ENCODE measurements at regions not wholly inside any gene's neighbourhood (a gene's known extent, or its start where the extent isn't known, plus 50 kb on each side); places are given as distances from the start of the nearest gene placed in this dataset.

DNA sequence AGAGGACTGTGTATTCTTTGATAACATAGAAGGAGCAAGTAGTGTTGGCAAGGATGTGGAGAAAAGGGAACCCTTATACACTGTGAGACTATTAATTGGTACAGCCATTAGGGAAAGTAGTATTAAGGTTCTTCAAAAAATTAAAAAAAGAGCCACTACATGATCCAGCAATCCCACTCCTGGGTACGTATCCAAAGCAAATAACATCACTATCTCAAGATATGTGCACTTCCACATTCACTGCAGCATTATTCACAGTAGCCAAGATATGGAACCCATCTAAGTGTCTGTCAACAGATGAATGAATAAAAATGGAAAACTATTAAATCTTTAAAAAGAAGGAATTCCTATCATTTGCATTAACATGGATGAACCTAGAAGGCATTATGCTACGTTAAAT lies 693.2 kb upstream of the RIOK2 start:
- TF ChIP-seq POLR2AphosphoS5 (IDR thresholded peaks at IDR 0.05; ENCODE audit: low read depth, low read length) (no peak), SIN3A (conservative IDR thresholded peaks at IDR 0.05 in 1 of 2, IDR thresholded peaks at IDR 0.05 in 1 of 2; ENCODE audit: low read depth in 1 of 2, low read length in 2 of 2) (no peak), RAD21 (IDR thresholded peaks at IDR 0.05 in 1 of 2, conservative IDR thresholded peaks at IDR 0.05 in 1 of 2; ENCODE audit: low read depth in 2 of 2, low read length in 2 of 2) (no peak), POLR2A (IDR thresholded peaks at IDR 0.05; ENCODE audit: control extremely low read depth in 1 of 2, low read depth in 2 of 2, low read length in 2 of 2) (no peak), RNF2 (IDR thresholded peaks at IDR 0.05; ENCODE audit: borderline replicate concordance, low read depth, low read length, missing control alignments, poor library complexity, severe bottlenecking) (no peak), JUND (IDR thresholded peaks at IDR 0.05; ENCODE audit: low read length) (no peak)
- TF ChIP-seq, protein P1, sequence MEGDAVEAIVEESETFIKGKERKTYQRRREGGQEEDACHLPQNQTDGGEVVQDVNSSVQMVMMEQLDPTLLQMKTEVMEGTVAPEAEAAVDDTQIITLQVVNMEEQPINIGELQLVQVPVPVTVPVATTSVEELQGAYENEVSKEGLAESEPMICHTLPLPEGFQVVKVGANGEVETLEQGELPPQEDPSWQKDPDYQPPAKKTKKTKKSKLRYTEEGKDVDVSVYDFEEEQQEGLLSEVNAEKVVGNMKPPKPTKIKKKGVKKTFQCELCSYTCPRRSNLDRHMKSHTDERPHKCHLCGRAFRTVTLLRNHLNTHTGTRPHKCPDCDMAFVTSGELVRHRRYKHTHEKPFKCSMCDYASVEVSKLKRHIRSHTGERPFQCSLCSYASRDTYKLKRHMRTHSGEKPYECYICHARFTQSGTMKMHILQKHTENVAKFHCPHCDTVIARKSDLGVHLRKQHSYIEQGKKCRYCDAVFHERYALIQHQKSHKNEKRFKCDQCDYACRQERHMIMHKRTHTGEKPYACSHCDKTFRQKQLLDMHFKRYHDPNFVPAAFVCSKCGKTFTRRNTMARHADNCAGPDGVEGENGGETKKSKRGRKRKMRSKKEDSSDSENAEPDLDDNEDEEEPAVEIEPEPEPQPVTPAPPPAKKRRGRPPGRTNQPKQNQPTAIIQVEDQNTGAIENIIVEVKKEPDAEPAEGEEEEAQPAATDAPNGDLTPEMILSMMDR (IDR thresholded peaks at IDR 0.05; ENCODE audit: control extremely low read depth in 1 of 3, insufficient read depth in 1 of 3, low read depth in 1 of 3, low read length in 3 of 3) = no peak
- TF ChIP-seq, protein P2, sequence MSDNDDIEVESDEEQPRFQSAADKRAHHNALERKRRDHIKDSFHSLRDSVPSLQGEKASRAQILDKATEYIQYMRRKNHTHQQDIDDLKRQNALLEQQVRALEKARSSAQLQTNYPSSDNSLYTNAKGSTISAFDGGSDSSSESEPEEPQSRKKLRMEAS (IDR thresholded peaks at IDR 0.05) = no peak

Measured in H1 (cell line).